Ectodermal cell (in vitro differentiated cells): ENCODE measurements at regions not wholly inside any gene's neighbourhood (a gene's known extent, or its start where the extent isn't known, plus 50 kb on each side); places are given as distances from the start of the nearest gene placed in this dataset.

ENCODE experiments used
- H3K27ac ChIP-seq: 2 replicates; pipeline ENCODE4 v1.7.0; 2013; ENCODE audit warnings: mild to moderate bottlenecking, low read depth, low read length; ENCODE audit not compliant: insufficient read depth, poor library complexity, severe bottlenecking
- H3K27me3 ChIP-seq: 2 replicates; pipeline ENCODE4 v1.7.0; 2013; ENCODE audit warnings: mild to moderate bottlenecking, low read length; ENCODE audit not compliant: insufficient read depth, control insufficient read depth, poor library complexity, severe bottlenecking
- H3K36me3 ChIP-seq: one replicate; pipeline ENCODE4 v1.7.0; 2013; ENCODE audit warnings: low read length; ENCODE audit not compliant: control insufficient read depth, insufficient read depth
- H3K4me1 ChIP-seq: one replicate; pipeline ENCODE4 v1.7.0; 2013; ENCODE audit warnings: low read length; ENCODE audit not compliant: control insufficient read depth, insufficient read depth
- H3K4me3 ChIP-seq: 2 replicates; pipeline ENCODE4 v1.7.0; 2013; ENCODE audit warnings: low read depth, low read length, control low read depth; ENCODE audit not compliant: insufficient read depth
- H3K9me3 ChIP-seq: 2 replicates; pipeline ENCODE4 v1.7.0; 2013; ENCODE audit warnings: mild to moderate bottlenecking, low read length, moderate library complexity; ENCODE audit not compliant: control insufficient read depth
- WGBS, 2 experiments: methylation state at CpG; one replicate each; pipeline ENCODE4 v1.1.7; 2013; ENCODE audit warnings: missing lambda C conversion rate in 2 of 2; 5-methylcytosine and 5-hydroxymethylcytosine counted together

DNA sequence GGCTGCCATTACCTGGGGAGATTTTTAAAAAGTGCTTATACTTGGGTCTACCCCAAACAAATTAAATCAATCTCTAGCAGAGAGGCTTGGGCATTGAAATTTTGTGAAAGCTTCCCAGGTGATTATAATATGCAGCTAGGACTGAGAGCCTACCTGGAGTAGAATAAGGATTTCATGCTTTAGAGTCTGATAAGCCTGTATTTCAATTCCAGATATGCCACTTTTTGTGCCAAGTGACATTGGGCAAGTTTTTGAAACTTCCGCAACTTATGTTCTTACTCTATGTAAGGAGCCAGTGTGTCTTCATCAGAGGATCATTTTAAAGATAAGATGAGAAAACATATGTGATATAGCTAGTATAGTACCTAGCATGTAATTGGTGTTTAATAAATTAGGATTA lies 159.8 kb upstream of the LRIG3 start:
- H3K27ac ChIP-seq = no peak overlapping the region
- WGBS, 2 experiments = 91 to 95% methylated on average over 1 of the region's 1 CpG
- peaks cover 23% of the 10 kb centered on the region for H3K4me1 ChIP-seq
- no peaks in the 10 kb centered on the region for H3K9me3 ChIP-seq
- no peaks in the 10 kb centered on the region for H3K27me3 ChIP-seq
- H3K4me3 ChIP-seq = no peak overlapping the region
- no peaks in the 10 kb centered on the region for H3K36me3 ChIP-seq

DNA sequence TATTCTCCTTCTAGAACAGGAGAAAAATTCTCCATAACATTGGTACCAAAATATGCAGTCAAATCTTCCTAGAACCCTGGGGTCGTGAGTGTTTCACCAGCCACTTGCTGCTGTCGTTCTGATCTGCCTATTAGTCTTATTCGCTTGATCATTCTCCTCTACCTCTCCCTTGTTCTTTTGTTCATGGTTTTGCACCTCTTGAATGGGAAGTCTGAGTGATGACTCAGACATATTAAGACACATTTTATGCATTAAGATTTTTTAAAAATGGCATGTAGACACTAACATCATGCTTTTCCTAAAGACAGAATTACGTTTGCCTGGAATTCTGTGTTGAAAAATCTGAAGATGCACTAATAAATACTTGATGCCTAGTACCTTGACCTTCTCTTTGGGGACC lies 159.2 kb upstream of the LRIG3 start:
- no peak overlapping the region for H3K27ac ChIP-seq
- H3K36me3 ChIP-seq = no peaks in the 10 kb centered on the region
- no peak overlapping the region for H3K4me3 ChIP-seq
- H3K27me3 ChIP-seq = no peaks in the 10 kb centered on the region
- H3K4me1 ChIP-seq = peaks cover 17% of the 10 kb centered on the region
- WGBS, 2 experiments = 83 to 93% methylated on average over 4 of the region's 4 CpGs
- no peaks in the 10 kb centered on the region for H3K9me3 ChIP-seq

DNA sequence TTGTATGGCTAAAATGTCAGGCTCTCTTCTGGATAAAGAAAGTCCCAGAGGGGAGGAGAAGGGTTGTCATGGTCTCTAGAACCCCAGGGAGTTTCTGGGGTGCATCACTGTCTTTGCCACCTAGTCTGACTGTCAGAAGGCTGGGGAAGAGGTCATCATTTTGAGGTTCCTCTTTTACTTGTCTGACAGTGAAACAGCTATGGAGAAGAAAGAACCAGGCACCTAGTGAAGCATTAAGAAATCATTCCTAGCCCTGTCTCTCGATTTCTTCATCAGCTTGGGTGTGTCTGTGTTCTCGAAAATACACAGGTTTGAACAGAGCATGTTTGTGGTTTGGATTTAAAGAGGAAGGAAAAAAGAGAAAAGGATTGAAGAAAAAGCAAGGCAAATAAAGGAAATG lies 158.7 kb upstream of the LRIG3 start:
- Histone ChIP-seq H3K4me1 (peaks cover 12% of the 10 kb centered on the region), H3K27ac (no peak overlapping the region), H3K36me3 (no peaks in the 10 kb centered on the region), H3K9me3 (no peaks in the 10 kb centered on the region), H3K27me3 (no peaks in the 10 kb centered on the region), H3K4me3 (no peak overlapping the region)
- WGBS, 2 experiments = 93 to 94% methylated on average over 2 of the region's 2 CpGs

DNA sequence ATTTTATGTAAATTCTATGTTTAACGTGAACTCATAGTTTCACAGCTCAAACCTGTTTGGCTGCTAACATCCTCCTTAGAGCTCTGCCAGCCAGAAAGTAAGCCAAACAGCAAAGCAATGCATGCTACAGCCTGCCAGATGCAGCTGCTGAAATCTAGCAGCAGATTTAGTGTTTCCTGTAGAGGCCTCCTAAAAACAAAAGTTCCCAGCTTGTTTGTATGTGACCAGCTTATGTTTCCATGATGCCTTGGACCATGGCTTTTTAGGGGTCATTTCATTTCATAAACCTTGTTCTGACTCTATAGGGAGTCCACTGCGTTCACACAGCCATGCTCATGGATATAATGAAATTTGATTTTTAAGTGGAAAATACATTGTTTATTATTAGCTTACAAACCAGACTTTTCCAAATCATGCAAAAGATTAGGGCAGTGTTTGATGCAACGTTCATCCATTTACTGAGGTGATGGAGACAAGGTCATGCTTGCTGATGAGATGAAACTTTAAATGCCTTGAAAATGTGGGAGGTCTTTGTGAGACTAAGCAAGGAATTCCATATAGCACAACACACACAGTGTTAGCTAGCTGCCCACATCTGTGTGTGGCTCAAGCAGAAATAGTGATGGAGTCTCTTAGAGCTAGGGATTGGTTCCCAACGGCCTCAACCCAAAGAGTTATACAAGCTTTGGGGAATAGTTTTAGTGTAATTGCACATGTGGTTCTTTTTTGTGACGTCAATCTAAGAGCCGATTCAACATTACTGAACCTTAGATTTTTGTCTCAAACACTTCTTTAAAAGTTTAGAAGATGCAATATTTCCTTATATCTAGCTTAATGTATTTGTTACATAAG lies 157.5 kb upstream of the LRIG3 start:
- no peaks in the 10 kb centered on the region for H3K36me3 ChIP-seq
- no peaks in the 10 kb centered on the region for H3K27me3 ChIP-seq
- H3K4me3 ChIP-seq = no peak overlapping the region
- 84 to 85% methylated on average over 3 to 6 of the region's 6 CpGs for WGBS, 2 experiments
- peaks cover 6% of the 10 kb centered on the region for H3K4me1 ChIP-seq
- H3K27ac ChIP-seq = no peak overlapping the region
- H3K9me3 ChIP-seq = no peaks in the 10 kb centered on the region

DNA sequence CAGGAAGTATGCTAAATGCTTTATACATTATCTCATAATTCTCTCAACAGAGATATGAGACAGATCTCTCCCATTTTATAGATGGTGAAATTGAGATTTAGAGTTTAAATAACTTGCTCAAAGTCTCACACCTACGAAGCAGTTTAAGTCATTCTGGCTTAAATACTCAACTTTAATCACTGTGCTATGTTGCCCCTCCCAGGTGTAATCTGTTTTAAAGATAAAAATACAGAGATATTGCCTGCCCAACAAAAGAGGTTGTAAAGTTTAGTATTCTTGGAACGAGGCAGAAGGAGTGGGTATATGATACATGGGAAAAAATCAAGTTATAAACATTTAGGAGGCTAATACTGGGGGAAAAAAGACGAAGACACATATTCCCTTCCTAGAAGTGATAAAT lies 156.8 kb upstream of the LRIG3 start:
- Histone ChIP-seq H3K27me3 (no peaks in the 10 kb centered on the region), H3K9me3 (no peaks in the 10 kb centered on the region), H3K27ac (no peak overlapping the region), H3K36me3 (no peaks in the 10 kb centered on the region), H3K4me3 (no peak overlapping the region), H3K4me1 (peaks cover 6% of the 10 kb centered on the region)
- 89 to 94% methylated on average over 2 to 3 of the region's 3 CpGs for WGBS, 2 experiments

DNA sequence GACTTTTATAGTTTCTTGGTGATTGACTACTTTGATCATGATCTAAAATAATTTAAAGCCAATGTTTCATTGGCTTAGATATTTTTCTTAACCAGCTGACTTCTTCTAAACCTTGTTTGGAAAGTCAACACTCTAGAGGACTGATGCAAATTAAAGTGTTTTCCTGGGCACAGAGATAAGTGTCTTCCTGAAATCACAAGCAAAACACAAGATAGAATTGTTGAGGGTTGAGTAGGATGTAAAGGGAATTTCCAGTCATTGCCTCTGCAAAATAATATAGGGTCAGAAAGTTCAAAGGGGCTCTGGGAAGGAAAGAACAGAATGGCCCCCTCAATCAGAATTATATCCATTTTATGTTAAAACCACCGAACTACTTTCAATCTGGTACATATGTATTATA lies 156.3 kb upstream of the LRIG3 start:
- Histone ChIP-seq H3K4me3 (no peak overlapping the region), H3K36me3 (no peaks in the 10 kb centered on the region)
- WGBS, 2 experiments = 86 to 100% methylated on average over 1 of the region's 1 CpG

DNA sequence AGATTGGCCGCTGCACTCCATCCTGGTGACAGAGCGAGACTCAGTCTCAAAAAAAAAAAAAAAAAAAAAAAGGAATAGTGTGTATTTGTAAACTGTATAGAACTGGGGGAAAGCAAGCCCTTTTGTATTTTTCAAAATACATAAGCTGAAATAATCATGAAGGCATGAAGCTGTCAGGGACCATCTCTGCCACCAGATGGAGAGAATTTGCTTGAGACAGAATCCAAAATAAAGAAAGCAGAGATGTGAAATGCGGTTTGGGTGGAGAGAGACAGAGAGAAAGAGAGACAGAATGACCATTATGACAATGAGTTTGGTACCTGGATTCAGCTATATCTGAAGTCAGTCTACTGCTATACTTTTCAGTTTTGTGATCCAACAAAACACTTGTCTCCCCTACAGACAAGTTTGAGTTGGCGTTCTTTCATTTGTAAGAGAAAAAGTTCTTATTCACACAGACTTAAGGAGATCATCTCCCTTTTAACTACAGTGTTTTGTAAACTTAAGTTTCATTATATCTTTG lies 155.7 kb upstream of the LRIG3 start:
- H3K4me1 ChIP-seq = peaks cover 6% of the 10 kb centered on the region
- H3K4me3 ChIP-seq = no peak overlapping the region
- no peaks in the 10 kb centered on the region for H3K27me3 ChIP-seq
- H3K9me3 ChIP-seq = no peaks in the 10 kb centered on the region
- no peaks in the 10 kb centered on the region for H3K36me3 ChIP-seq
- no peak overlapping the region for H3K27ac ChIP-seq
- 90 to 97% methylated on average over 3 to 4 of the region's 4 CpGs for WGBS, 2 experiments

More for the DNA sequence above, 156.3 kb upstream of the LRIG3 start:
- Histone ChIP-seq H3K9me3 (no peaks in the 10 kb centered on the region), H3K27ac (no peak overlapping the region), H3K4me1 (peaks cover 6% of the 10 kb centered on the region), H3K27me3 (no peaks in the 10 kb centered on the region)

DNA sequence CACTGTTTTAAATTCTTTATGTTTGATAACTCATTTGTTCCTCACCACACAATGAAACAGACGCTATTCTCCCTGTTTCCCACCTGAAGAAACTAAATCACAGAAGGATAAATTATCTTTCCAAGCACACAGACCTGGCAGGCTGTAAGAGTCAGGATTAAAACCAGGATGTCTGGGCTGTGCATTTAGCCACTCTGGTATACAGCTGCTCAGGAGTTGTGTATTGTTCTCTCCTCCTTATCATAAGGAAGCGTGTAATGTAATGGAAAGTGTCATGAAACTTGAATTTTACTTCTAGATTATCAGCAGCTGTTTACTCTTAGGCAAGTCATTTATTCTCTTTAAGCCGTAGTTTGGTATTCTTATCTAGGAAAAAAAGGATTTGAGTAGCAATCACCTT lies 154.8 kb upstream of the LRIG3 start:
- no peak overlapping the region for H3K27ac ChIP-seq
- H3K9me3 ChIP-seq = no peaks in the 10 kb centered on the region
- peaks cover 6% of the 10 kb centered on the region for H3K4me1 ChIP-seq
- H3K36me3 ChIP-seq = no peaks in the 10 kb centered on the region
- WGBS, 2 experiments = 98 to 100% methylated on average over 2 to 3 of the region's 3 CpGs
- H3K27me3 ChIP-seq = no peaks in the 10 kb centered on the region
- no peak overlapping the region for H3K4me3 ChIP-seq

DNA sequence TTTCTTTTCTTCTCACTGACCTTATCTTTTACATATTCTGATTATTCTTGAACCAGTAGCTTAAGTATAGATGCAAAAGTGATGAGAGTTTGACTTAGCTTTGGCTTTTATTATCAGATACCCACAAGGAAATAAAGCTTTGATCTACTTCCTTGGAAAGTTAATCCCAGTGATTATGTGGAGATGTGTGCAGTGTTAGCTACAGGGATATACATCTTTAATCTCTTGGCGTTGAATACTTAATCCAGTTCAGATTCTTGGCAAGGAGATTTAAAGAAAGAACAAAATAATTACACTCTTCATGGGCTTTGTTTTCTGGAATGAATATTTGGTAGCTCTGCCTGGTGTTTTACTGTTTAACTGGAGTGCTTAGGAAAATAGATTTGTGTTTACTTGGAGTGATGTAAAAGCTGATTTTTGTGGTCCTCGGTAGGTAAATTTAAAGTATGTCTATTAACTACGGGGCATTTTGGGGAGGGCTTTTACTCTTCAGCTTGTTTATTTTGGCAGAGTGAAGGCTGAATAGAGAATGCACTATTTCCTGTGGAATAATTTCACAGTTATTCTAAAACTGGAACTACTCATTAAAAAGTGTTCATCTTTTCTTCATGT lies 150.1 kb upstream of the LRIG3 start:
- H3K4me1 ChIP-seq = peaks cover 3% of the 10 kb centered on the region
- 90 to 93% methylated on average over 2 to 3 of the region's 3 CpGs for WGBS, 2 experiments
- H3K27me3 ChIP-seq = no peaks in the 10 kb centered on the region
- no peak overlapping the region for H3K4me3 ChIP-seq
- H3K27ac ChIP-seq = no peak overlapping the region
- no peaks in the 10 kb centered on the region for H3K9me3 ChIP-seq
- no peaks in the 10 kb centered on the region for H3K36me3 ChIP-seq

DNA sequence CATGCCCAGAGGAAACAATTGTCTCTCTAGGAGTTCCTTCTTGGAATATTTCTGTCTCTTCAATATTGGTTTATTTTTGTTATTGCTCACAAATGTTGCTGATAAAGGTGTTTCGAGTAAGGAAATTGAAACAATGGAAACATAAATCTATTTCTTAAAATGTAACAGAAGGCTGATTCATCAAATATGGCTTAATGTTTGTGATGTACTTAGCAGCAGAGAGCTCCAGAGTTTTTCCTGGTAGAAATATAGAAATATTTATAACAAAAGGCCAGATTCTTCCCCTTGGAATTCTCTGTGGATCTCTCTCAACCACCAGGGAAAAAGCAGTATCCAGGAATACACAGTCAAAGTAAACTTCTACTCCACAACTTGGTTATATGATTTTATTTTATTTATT lies 149.2 kb upstream of the LRIG3 start:
- H3K36me3 ChIP-seq = no peaks in the 10 kb centered on the region
- no peak overlapping the region for H3K4me3 ChIP-seq
- H3K27ac ChIP-seq = no peak overlapping the region
- no peaks in the 10 kb centered on the region for H3K27me3 ChIP-seq
- peaks cover 3% of the 10 kb centered on the region for H3K4me1 ChIP-seq
- H3K9me3 ChIP-seq = no peaks in the 10 kb centered on the region
- 100% methylated on average over 1 of the region's 1 CpG for WGBS, 2 experiments
